Left lung (tissue), 4 donors: ENCODE measurements at regions not wholly inside any gene's neighbourhood (a gene's known extent, or its start where the extent isn't known, plus 50 kb on each side); places are given as distances from the start of the nearest gene placed in this dataset.
A peak's percentile ranks its signal among the peaks of the same experiment; 100 is the strongest.

ENCODE experiments used
- ATAC-seq: fragments of 200-7000 bp; cut with Tn5 transposase; one replicate; pipeline ENCODE4 v1.9.1; 2020; ENCODE audit warnings: moderate library complexity
- DNase-seq, 4 donors: peaks; one replicate each; pipeline ENCODE4 v3.0.0-alpha.2; 2013 to 2020
- H3K27ac ChIP-seq, 2 donors: fragments of 200-600 bp; sonication (generic) in 1 of 2; one replicate each; pipeline versions ENCODE4 v1.5.0 to v1.8.0; 2020 to 2021
- H3K27me3 ChIP-seq, 2 donors: fragments of 200-600 bp; sonication (generic) in 1 of 2; one replicate each; pipeline versions ENCODE4 v1.5.0 to v1.8.0; 2020 to 2021
- H3K36me3 ChIP-seq, 2 donors: fragments of 200-600 bp; sonication (generic) in 1 of 2; one replicate each; pipeline versions ENCODE4 v1.5.0 to v1.8.0; 2020 to 2021
- H3K4me1 ChIP-seq, 2 donors: fragments of 200-600 bp; one replicate each; pipeline ENCODE4 v1.8.0; 2021
- H3K4me3 ChIP-seq, 2 donors: fragments of 200-600 bp; sonication (generic) in 1 of 2; one replicate each; pipeline versions ENCODE4 v1.5.0 to v1.8.0; 2020 to 2021; ENCODE audit warnings: mild to moderate bottlenecking in 1 of 2
- H3K9me3 ChIP-seq, 2 donors: fragments of 200-600 bp; sonication (generic) in 1 of 2; one replicate each; pipeline versions ENCODE4 v1.5.0 to v1.8.0; 2020 to 2021
- intact Hi-C, 2 donors: fragments of 100-400 bp; cut with DNase I; formaldehyde crosslinking; loops; one replicate each; pipeline versions ENCODE4 v1.11.2 to v1.14.2; 2022
- TF ChIP-seq, protein P1 (sequence below), 2 donors: fragments of 200-600 bp; sonication (generic) in 1 of 2; IDR thresholded peaks; one replicate each; pipeline versions ENCODE4 v1.5.0 to v1.8.0; 2021; ENCODE audit warnings: antibody characterized with exemption in 2 of 2
- donor health status: DM: no; HTN: yes; CAD: no.
- donor health status: DM: no; HTN: no; CAD: no.

DNA sequence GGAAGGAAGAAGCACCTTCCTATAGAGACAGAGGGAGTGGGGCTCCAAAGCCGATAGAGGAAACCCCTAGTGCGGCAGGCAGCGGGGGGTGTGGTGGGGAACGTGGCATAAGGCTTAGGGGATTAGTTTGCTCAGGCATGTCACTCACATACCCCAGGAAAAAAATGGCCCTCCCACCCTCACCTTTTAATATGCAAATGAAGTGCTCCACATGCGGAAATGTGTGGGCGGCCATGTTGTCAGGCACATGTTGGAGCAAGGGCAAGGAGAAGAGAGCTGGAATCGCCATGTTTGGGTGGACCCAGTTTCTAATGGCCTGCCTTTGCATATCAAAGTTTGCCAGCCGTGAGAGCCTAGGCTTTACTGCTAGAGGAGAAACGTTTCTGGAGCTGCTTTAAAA lies 758.8 kb downstream of the NR2F1-AS1 start:
- DNase-seq, result peak in 1 of 4 donors; percentile 19
- H3K36me3 ChIP-seq, result no peaks in the 10 kb centered on the region
- intact Hi-C loops, result no loop called here
- TF ChIP-seq, protein P1, sequence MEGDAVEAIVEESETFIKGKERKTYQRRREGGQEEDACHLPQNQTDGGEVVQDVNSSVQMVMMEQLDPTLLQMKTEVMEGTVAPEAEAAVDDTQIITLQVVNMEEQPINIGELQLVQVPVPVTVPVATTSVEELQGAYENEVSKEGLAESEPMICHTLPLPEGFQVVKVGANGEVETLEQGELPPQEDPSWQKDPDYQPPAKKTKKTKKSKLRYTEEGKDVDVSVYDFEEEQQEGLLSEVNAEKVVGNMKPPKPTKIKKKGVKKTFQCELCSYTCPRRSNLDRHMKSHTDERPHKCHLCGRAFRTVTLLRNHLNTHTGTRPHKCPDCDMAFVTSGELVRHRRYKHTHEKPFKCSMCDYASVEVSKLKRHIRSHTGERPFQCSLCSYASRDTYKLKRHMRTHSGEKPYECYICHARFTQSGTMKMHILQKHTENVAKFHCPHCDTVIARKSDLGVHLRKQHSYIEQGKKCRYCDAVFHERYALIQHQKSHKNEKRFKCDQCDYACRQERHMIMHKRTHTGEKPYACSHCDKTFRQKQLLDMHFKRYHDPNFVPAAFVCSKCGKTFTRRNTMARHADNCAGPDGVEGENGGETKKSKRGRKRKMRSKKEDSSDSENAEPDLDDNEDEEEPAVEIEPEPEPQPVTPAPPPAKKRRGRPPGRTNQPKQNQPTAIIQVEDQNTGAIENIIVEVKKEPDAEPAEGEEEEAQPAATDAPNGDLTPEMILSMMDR (IDR thresholded peaks at IDR 0.05), result no peak
- H3K4me3 ChIP-seq, result no peak overlapping the region
- H3K27me3 ChIP-seq, result no peaks in the 10 kb centered on the region
- no peak for ATAC-seq
- no peaks in the 10 kb centered on the region for H3K4me1 ChIP-seq
- H3K9me3 ChIP-seq, result peaks cover 0 to 7% of the 10 kb centered on the region in 2 donors
- H3K27ac ChIP-seq, result no peak overlapping the region

DNA sequence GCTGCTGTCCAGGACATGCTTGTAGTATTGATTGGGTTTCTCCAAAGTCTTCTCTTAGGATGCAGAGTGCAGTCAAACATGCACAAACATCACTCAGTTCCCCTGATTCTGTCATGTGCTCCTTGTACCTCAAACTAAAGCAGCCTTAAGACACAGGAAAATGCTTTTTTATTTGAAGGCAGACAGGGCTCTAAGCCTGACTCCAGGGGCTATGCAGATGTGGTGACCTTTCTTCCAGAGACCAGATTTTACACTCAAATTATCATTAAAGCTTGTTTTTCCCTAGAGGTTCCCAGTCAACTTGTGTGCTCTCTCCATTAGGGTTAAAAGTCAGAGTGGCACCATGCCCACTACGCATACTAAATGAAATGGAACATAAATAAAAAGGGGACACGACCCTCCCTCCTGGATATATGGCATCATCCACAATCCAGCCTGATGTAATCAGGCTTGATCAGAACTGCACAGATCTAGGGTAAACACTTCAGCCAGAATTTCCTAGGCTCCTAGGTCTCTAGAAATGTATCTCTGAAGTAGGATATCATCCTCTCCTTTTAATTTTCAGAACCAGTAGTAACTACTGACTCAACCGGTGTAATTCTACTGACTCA lies 771.1 kb downstream of the NR2F1-AS1 start:
- Histone ChIP-seq H3K4me1 (no peaks in the 10 kb centered on the region), H3K27ac (no peak overlapping the region), H3K4me3 (no peak overlapping the region), H3K27me3 (no peaks in the 10 kb centered on the region), H3K9me3 (no peaks in the 10 kb centered on the region), H3K36me3 (no peaks in the 10 kb centered on the region)
- no peak for DNase-seq
- intact Hi-C loops, result no loop called here
- TF ChIP-seq, protein P1 (IDR thresholded peaks at IDR 0.05), result no peak
- ATAC-seq, result no peak

DNA sequence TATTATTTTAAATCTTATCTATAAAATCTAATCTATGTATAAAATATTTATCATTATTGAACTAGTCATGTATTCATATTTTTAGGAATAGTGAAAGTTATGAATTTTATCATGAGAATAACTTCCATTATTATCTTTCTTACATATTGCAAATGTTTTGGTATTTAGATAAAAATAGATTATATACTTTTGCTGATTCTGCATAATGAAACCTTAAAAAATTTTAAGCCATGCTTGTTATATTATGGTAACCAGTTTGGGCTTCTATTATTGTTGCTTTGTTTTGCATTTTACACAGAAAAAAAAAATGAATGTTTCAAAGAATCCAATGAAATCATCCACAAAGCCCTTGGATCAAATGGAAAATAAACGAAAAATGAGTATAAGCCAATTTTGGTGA lies 772.5 kb downstream of the NR2F1-AS1 start:
- Histone ChIP-seq H3K4me3 (no peak overlapping the region), H3K36me3 (no peaks in the 10 kb centered on the region), H3K4me1 (no peaks in the 10 kb centered on the region), H3K9me3 (no peaks in the 10 kb centered on the region), H3K27ac (no peak overlapping the region), H3K27me3 (no peaks in the 10 kb centered on the region)
- ATAC-seq, result no peak
- intact Hi-C loops, result no loop called here
- TF ChIP-seq, protein P1 (IDR thresholded peaks at IDR 0.05), result no peak
- no peak for DNase-seq

DNA sequence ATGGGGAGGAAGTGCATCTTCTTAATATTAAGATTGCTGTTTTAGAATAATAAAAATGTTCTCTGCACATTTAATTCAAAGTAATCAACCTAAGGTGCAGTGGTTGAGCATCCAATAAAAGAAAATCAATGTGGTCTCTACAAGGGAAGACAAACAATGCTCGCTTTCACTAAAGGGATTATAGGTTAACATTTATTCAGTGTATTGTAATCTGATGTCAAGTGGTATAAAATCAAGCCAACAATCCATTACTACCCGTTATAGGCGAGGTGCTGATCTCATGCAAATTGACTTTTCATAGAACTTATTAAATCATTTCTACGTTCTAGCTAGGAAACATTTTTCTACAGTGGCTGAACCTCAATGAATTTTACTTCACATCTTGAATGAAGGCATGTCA lies 773.9 kb downstream of the NR2F1-AS1 start:
- no peak for ATAC-seq
- intact Hi-C loops, result no loop called here

DNA sequence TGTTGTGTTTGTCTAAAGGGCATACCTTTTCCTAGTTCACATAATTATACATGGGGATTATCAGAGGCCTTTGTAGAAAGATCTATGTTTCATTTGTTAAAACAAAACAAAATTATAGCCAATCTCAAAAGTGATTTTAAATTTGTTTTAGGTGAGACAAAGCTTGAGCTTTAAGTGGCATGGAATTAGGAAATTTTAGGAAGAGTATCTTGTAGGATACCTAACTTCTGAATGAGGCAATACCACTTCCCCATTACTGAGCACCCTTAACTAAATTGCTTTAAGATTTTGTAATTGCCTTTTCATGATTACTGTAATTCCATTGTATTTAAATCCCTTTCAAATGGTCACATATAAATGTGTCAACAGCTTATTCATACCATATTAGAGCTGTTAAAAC lies 775.6 kb downstream of the NR2F1-AS1 start:
- TF ChIP-seq, protein P1 (IDR thresholded peaks at IDR 0.05), result no peak
- intact Hi-C loops, result no loop called here
- H3K4me1 ChIP-seq, result no peaks in the 10 kb centered on the region

More for the DNA sequence above, 773.9 kb downstream of the NR2F1-AS1 start:
- Histone ChIP-seq H3K4me3 (no peak overlapping the region), H3K27ac (no peak overlapping the region), H3K4me1 (no peaks in the 10 kb centered on the region), H3K9me3 (no peaks in the 10 kb centered on the region), H3K36me3 (no peaks in the 10 kb centered on the region), H3K27me3 (no peaks in the 10 kb centered on the region)
- TF ChIP-seq, protein P1 (IDR thresholded peaks at IDR 0.05), result no peak
- DNase-seq, result no peak

More for the DNA sequence above, 775.6 kb downstream of the NR2F1-AS1 start:
- Histone ChIP-seq H3K36me3 (no peaks in the 10 kb centered on the region), H3K27me3 (no peaks in the 10 kb centered on the region), H3K9me3 (no peaks in the 10 kb centered on the region), H3K27ac (no peak overlapping the region), H3K4me3 (no peak overlapping the region)
- DNase-seq, result no peak
- no peak for ATAC-seq
